ENCODE measurements at regions not wholly inside any gene's neighbourhood (a gene's known extent, or its start where the extent isn't known, plus 50 kb on each side); places are given as distances from the start of the nearest gene placed in this dataset.

- no peak for DNase-seq (ENCODE audit: low read depth)
- Histone ChIP-seq H3K27me3 (ENCODE audit: control insufficient read depth, insufficient read depth, low read length) (peaks cover 3% of the 10 kb centered on the region), H3K36me3 (ENCODE audit: control insufficient read depth, insufficient read depth, low read length) (no peaks in the 10 kb centered on the region), H3K4me3 (ENCODE audit: low read depth, low read length) (no peak overlapping the region)
- no peak for TF ChIP-seq CTCF (IDR thresholded peaks at IDR 0.05; ENCODE audit: insufficient read depth, low read length, poor library complexity, severe bottlenecking)
Observed at GRCh38 chr10:60728056-60728455, 50.2 kb upstream of the CDK1 start.

- no peak for TF ChIP-seq CTCF (IDR thresholded peaks at IDR 0.05; ENCODE audit: insufficient read depth, low read length, poor library complexity, severe bottlenecking)
- Histone ChIP-seq H3K36me3 (ENCODE audit: control insufficient read depth, insufficient read depth, low read length) (no peaks in the 10 kb centered on the region), H3K4me3 (ENCODE audit: low read depth, low read length) (no peak overlapping the region), H3K27me3 (ENCODE audit: control insufficient read depth, insufficient read depth, low read length) (no peaks in the 10 kb centered on the region)
- no peak for DNase-seq (ENCODE audit: low read depth)
Observed at GRCh38 chr10:60726257-60726656, 52.0 kb upstream of the CDK1 start.

- Histone ChIP-seq H3K4me3 (ENCODE audit: low read depth, low read length) (no peak overlapping the region), H3K36me3 (ENCODE audit: control insufficient read depth, insufficient read depth, low read length) (no peaks in the 10 kb centered on the region), H3K27me3 (ENCODE audit: control insufficient read depth, insufficient read depth, low read length) (no peaks in the 10 kb centered on the region)
- DNase-seq (ENCODE audit: low read depth): no peak
- TF ChIP-seq CTCF (IDR thresholded peaks at IDR 0.05; ENCODE audit: insufficient read depth, low read length, poor library complexity, severe bottlenecking): no peak
Observed at GRCh38 chr10:60722623-60723022, 55.7 kb upstream of the CDK1 start.

GRCh38 chr10:60719721-60720120, 58.6 kb upstream of the CDK1 start:
- Histone ChIP-seq H3K4me3 (ENCODE audit: low read depth, low read length) (no peak overlapping the region), H3K27me3 (ENCODE audit: control insufficient read depth, insufficient read depth, low read length) (no peaks in the 10 kb centered on the region), H3K36me3 (ENCODE audit: control insufficient read depth, insufficient read depth, low read length) (no peaks in the 10 kb centered on the region)
- no peak for TF ChIP-seq CTCF (IDR thresholded peaks at IDR 0.05; ENCODE audit: insufficient read depth, low read length, poor library complexity, severe bottlenecking)
- DNase-seq (ENCODE audit: low read depth): no peak

GRCh38 chr10:60718886-60719285, 59.4 kb upstream of the CDK1 start:
- Histone ChIP-seq H3K4me3 (ENCODE audit: low read depth, low read length) (no peak overlapping the region), H3K36me3 (ENCODE audit: control insufficient read depth, insufficient read depth, low read length) (no peaks in the 10 kb centered on the region), H3K27me3 (ENCODE audit: control insufficient read depth, insufficient read depth, low read length) (no peaks in the 10 kb centered on the region)
- DNase-seq (ENCODE audit: low read depth): no peak
- TF ChIP-seq CTCF (IDR thresholded peaks at IDR 0.05; ENCODE audit: insufficient read depth, low read length, poor library complexity, severe bottlenecking): no peak

GRCh38 chr10:60717852-60718251, 60.4 kb upstream of the CDK1 start:
- no peak for TF ChIP-seq CTCF (IDR thresholded peaks at IDR 0.05; ENCODE audit: insufficient read depth, low read length, poor library complexity, severe bottlenecking)
- H3K27me3 ChIP-seq (ENCODE audit: control insufficient read depth, insufficient read depth, low read length): no peaks in the 10 kb centered on the region
- H3K36me3 ChIP-seq (ENCODE audit: control insufficient read depth, insufficient read depth, low read length): no peaks in the 10 kb centered on the region
- no peak for DNase-seq (ENCODE audit: low read depth)
- H3K4me3 ChIP-seq (ENCODE audit: low read depth, low read length): no peak overlapping the region

Measured in kidney epithelial cell (primary cell).